ENCODE measurements at regions not wholly inside any gene's neighbourhood (a gene's known extent, or its start where the extent isn't known, plus 50 kb on each side); places are given as distances from the start of the nearest gene placed in this dataset.

DNA sequence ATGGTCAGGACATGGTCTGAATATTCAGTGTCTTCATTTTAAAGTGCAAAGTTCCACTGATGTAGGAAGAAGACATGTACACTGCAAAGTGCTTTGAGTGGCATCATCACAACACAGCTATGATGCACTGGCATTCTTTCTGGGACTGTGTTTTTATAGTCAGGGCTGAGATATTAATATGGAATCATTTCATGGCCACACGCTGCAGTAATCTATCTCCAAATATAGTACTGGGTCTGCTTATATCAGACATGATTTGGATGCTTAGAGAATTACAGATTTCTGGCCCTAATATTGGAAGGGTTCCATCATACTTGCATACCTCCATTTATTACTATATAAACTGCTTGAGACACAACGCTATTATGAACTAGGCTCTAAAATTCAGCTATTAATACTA is 1170.9 kb downstream of the NLGN4X start:
- H3K4me3 ChIP-seq (ENCODE audit: insufficient read depth in 1 of 2, low read depth in 1 of 2, low read length in 2 of 2) = no peak overlapping the region
- no peak overlapping the region for H4K8ac ChIP-seq (ENCODE audit: low read length)
- peaks cover 5% of the 10 kb centered on the region for H3K9me3 ChIP-seq (ENCODE audit: control insufficient read depth, low read length)
- H3K14ac ChIP-seq (ENCODE audit: low read length in 2 of 2) = no peak overlapping the region
- no peaks in the 10 kb centered on the region for H3K36me3 ChIP-seq (ENCODE audit: control insufficient read depth in 1 of 2, insufficient read depth in 2 of 2, low read depth in 1 of 2, low read length in 2 of 2)
- no peak overlapping the region for H3K4ac ChIP-seq (ENCODE audit: low read depth in 1 of 2, low read length in 2 of 2)
- no peak overlapping the region for H3K4me2 ChIP-seq (ENCODE audit: low read length, poor library complexity, severe bottlenecking)
- no peak overlapping the region for H3K27ac ChIP-seq (ENCODE audit: low read length, poor library complexity, severe bottlenecking)
- no peak overlapping the region for H2BK5ac ChIP-seq (ENCODE audit: low read depth, low read length, poor library complexity, severe bottlenecking)
- H4K91ac ChIP-seq (ENCODE audit: low read length) = no peak overlapping the region
- no peak overlapping the region for H2AK5ac ChIP-seq (ENCODE audit: low read length, severe bottlenecking)
- no peak for DNase-seq
- no peaks in the 10 kb centered on the region for H3K79me1 ChIP-seq (replicated peaks; ENCODE audit: low read length, poor library complexity, severe bottlenecking)
- no peak overlapping the region for H2BK120ac ChIP-seq (ENCODE audit: low read depth, low read length)
- no peak overlapping the region for H3K18ac ChIP-seq (ENCODE audit: low read depth in 1 of 2, low read length in 2 of 2)
- no peak overlapping the region for H2BK12ac ChIP-seq (ENCODE audit: low read length in 2 of 2)
- no peaks in the 10 kb centered on the region for H3K4me1 ChIP-seq (ENCODE audit: control insufficient read depth, insufficient read depth, low read depth, low read length)
- H3K23ac ChIP-seq (ENCODE audit: low read length in 2 of 2) = no peak overlapping the region
- H3K9ac ChIP-seq (ENCODE audit: low read length) = no peak overlapping the region
- H2AFZ ChIP-seq (ENCODE audit: low read depth, low read length) = no peak overlapping the region
- no peak overlapping the region for H2BK15ac ChIP-seq (ENCODE audit: low read depth, poor library complexity, severe bottlenecking)
- WGBS = no CpG with 5 or more reads among the region's 2 CpGs
- no peaks in the 10 kb centered on the region for H3K27me3 ChIP-seq (ENCODE audit: control insufficient read depth in 1 of 2, insufficient read depth in 1 of 2, low read length in 2 of 2)

GRCh38 chrX:5054852-5055251 is 1173.8 kb downstream of the NLGN4X start:
- H3K36me3 ChIP-seq (ENCODE audit: control insufficient read depth in 1 of 2, insufficient read depth in 2 of 2, low read depth in 1 of 2, low read length in 2 of 2) = no peaks in the 10 kb centered on the region
- no peak overlapping the region for H2BK12ac ChIP-seq (ENCODE audit: low read length in 2 of 2)
- no peak overlapping the region for H2BK15ac ChIP-seq (ENCODE audit: low read depth, poor library complexity, severe bottlenecking)
- no peak overlapping the region for H3K9ac ChIP-seq (ENCODE audit: low read length)
- no peak overlapping the region for H4K8ac ChIP-seq (ENCODE audit: low read length)
- H2AFZ ChIP-seq (ENCODE audit: low read depth, low read length) = no peak overlapping the region
- H3K4me3 ChIP-seq (ENCODE audit: insufficient read depth in 1 of 2, low read depth in 1 of 2, low read length in 2 of 2) = no peak overlapping the region
- H3K4ac ChIP-seq (ENCODE audit: low read depth in 1 of 2, low read length in 2 of 2) = no peak overlapping the region
- H4K91ac ChIP-seq (ENCODE audit: low read length) = no peak overlapping the region
- H3K27me3 ChIP-seq (ENCODE audit: control insufficient read depth in 1 of 2, insufficient read depth in 1 of 2, low read length in 2 of 2) = no peaks in the 10 kb centered on the region
- H3K14ac ChIP-seq (ENCODE audit: low read length in 2 of 2) = no peak overlapping the region
- no peak overlapping the region for H2BK120ac ChIP-seq (ENCODE audit: low read depth, low read length)
- no peak overlapping the region for H3K4me2 ChIP-seq (ENCODE audit: low read length, poor library complexity, severe bottlenecking)
- no peak overlapping the region for H3K27ac ChIP-seq (ENCODE audit: low read length, poor library complexity, severe bottlenecking)
- H3K23ac ChIP-seq (ENCODE audit: low read length in 2 of 2) = no peak overlapping the region
- no peak overlapping the region for H3K18ac ChIP-seq (ENCODE audit: low read depth in 1 of 2, low read length in 2 of 2)
- no peak for DNase-seq
- peaks cover 13% of the 10 kb centered on the region for H3K9me3 ChIP-seq (ENCODE audit: control insufficient read depth, low read length)
- no peak overlapping the region for H2AK5ac ChIP-seq (ENCODE audit: low read length, severe bottlenecking)
- H3K79me1 ChIP-seq (replicated peaks; ENCODE audit: low read length, poor library complexity, severe bottlenecking) = no peaks in the 10 kb centered on the region
- no peak overlapping the region for H2BK5ac ChIP-seq (ENCODE audit: low read depth, low read length, poor library complexity, severe bottlenecking)
- H3K4me1 ChIP-seq (ENCODE audit: control insufficient read depth, insufficient read depth, low read depth, low read length) = no peaks in the 10 kb centered on the region

DNA sequence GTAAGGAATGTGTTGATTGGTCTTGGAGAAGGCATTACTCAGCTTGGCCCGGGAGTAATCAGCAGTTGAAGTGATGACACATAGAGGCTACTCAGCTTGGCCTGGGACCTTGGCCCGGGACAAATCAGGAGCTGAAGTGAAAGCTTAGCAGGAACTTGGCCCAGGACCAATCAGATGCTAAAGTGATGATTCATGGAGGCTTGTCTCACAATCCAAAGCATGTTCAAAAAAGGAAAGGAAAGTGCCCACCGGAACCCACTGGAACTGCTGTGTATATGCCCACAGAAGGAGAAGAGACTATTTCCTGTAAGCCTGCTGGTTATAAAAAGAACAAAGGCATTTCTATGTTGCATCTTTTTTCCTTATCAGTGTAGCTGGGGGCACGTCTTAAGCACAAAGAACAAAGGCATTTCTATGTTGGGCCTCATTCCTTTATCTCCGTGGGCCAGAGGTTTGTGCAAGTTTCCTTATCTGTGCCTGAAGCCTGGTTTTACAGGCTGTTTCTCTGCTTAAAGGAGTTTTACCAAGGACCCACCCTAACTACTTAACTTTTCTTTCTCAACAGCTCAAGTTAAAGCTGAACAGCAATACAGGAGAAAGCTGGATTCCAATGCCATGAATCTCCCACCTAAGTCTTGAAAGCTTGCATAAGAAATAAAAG is 1176.7 kb downstream of the NLGN4X start:
- Histone ChIP-seq H3K23ac (ENCODE audit: low read length in 2 of 2) (no peak overlapping the region), H2AK5ac (ENCODE audit: low read length, severe bottlenecking) (no peak overlapping the region), H2AFZ (ENCODE audit: low read depth, low read length) (no peak overlapping the region), H4K8ac (ENCODE audit: low read length) (no peak overlapping the region), H2BK15ac (ENCODE audit: low read depth, poor library complexity, severe bottlenecking) (no peak overlapping the region), H4K91ac (ENCODE audit: low read length) (no peak overlapping the region), H2BK120ac (ENCODE audit: low read depth, low read length) (no peak overlapping the region), H2BK12ac (ENCODE audit: low read length in 2 of 2) (no peak overlapping the region), H3K4me2 (ENCODE audit: low read length, poor library complexity, severe bottlenecking) (no peak overlapping the region), H3K9ac (ENCODE audit: low read length) (no peak overlapping the region), H3K27ac (ENCODE audit: low read length, poor library complexity, severe bottlenecking) (peak overlapping the region; percentile 98), H3K79me1 (replicated peaks; ENCODE audit: low read length, poor library complexity, severe bottlenecking) (no peaks in the 10 kb centered on the region), H3K4me1 (ENCODE audit: control insufficient read depth, insufficient read depth, low read depth, low read length) (no peaks in the 10 kb centered on the region), H3K4me3 (ENCODE audit: insufficient read depth in 1 of 2, low read depth in 1 of 2, low read length in 2 of 2) (no peak overlapping the region), H2BK5ac (ENCODE audit: low read depth, low read length, poor library complexity, severe bottlenecking) (peak overlapping the region; percentile 31), H3K27me3 (ENCODE audit: control insufficient read depth in 1 of 2, insufficient read depth in 1 of 2, low read length in 2 of 2) (no peaks in the 10 kb centered on the region), H3K14ac (ENCODE audit: low read length in 2 of 2) (no peak overlapping the region), H3K18ac (ENCODE audit: low read depth in 1 of 2, low read length in 2 of 2) (no peak overlapping the region), H3K9me3 (ENCODE audit: control insufficient read depth, low read length) (peaks cover 19% of the 10 kb centered on the region), H3K36me3 (ENCODE audit: control insufficient read depth in 1 of 2, insufficient read depth in 2 of 2, low read depth in 1 of 2, low read length in 2 of 2) (no peaks in the 10 kb centered on the region), H3K4ac (ENCODE audit: low read depth in 1 of 2, low read length in 2 of 2) (no peak overlapping the region)
- WGBS = 0% methylated on average over 5 of the region's 5 CpGs
- peak; percentile 89 for DNase-seq

- Histone ChIP-seq H4K8ac (ENCODE audit: low read length) (no peak overlapping the region), H2BK15ac (ENCODE audit: low read depth, poor library complexity, severe bottlenecking) (no peak overlapping the region), H3K4me1 (ENCODE audit: control insufficient read depth, insufficient read depth, low read depth, low read length) (no peaks in the 10 kb centered on the region), H3K27ac (ENCODE audit: low read length, poor library complexity, severe bottlenecking) (no peak overlapping the region), H3K14ac (ENCODE audit: low read length in 2 of 2) (no peak overlapping the region), H3K4me3 (ENCODE audit: insufficient read depth in 1 of 2, low read depth in 1 of 2, low read length in 2 of 2) (no peak overlapping the region), H4K91ac (ENCODE audit: low read length) (no peak overlapping the region), H3K4ac (ENCODE audit: low read depth in 1 of 2, low read length in 2 of 2) (no peak overlapping the region), H2AK5ac (ENCODE audit: low read length, severe bottlenecking) (no peak overlapping the region), H3K9ac (ENCODE audit: low read length) (no peak overlapping the region), H2BK120ac (ENCODE audit: low read depth, low read length) (no peak overlapping the region), H3K9me3 (ENCODE audit: control insufficient read depth, low read length) (peaks cover 36% of the 10 kb centered on the region), H3K36me3 (ENCODE audit: control insufficient read depth in 1 of 2, insufficient read depth in 2 of 2, low read depth in 1 of 2, low read length in 2 of 2) (no peaks in the 10 kb centered on the region), H2BK12ac (ENCODE audit: low read length in 2 of 2) (no peak overlapping the region), H3K4me2 (ENCODE audit: low read length, poor library complexity, severe bottlenecking) (no peak overlapping the region), H2BK5ac (ENCODE audit: low read depth, low read length, poor library complexity, severe bottlenecking) (no peak overlapping the region), H3K18ac (ENCODE audit: low read depth in 1 of 2, low read length in 2 of 2) (no peak overlapping the region), H3K79me1 (replicated peaks; ENCODE audit: low read length, poor library complexity, severe bottlenecking) (no peaks in the 10 kb centered on the region), H3K27me3 (ENCODE audit: control insufficient read depth in 1 of 2, insufficient read depth in 1 of 2, low read length in 2 of 2) (no peaks in the 10 kb centered on the region), H3K23ac (ENCODE audit: low read length in 2 of 2) (no peak overlapping the region), H2AFZ (ENCODE audit: low read depth, low read length) (no peak overlapping the region)
- WGBS = 100% methylated on average over 3 of the region's 3 CpGs
- no peak for DNase-seq
These were observed 1186.1 kb downstream of the NLGN4X start for GRCh38 chrX:5042563-5042962.

Data from mesenchymal stem cell (in vitro differentiated cells and primary cell).